ENCODE measurements at regions not wholly inside any gene's neighbourhood (a gene's known extent, or its start where the extent isn't known, plus 50 kb on each side); places are given as distances from the start of the nearest gene placed in this dataset.

DNA sequence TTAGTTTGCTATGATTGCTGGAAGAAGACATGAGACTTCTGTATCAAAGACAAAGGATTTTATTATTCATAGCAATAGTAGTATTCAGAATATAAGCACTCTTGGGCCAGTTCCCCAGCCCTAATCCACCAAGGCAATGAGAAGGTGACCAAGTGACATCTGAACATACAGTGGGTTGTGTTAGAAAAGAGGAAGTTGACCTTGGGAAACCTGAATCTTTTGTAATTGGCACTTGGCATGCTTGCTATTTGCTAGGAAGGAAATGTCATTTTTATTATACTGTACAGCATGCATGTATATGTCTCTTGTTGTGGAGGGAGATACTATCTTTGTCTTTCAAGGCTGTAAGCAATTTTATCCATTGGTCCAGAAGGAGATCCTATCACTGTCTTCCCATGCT lies 216.1 kb upstream of the FAT1 start:
- H3K36me3 Mint-ChIP-seq (ENCODE audit: low read depth): no peaks in the 10 kb centered on the region

DNA sequence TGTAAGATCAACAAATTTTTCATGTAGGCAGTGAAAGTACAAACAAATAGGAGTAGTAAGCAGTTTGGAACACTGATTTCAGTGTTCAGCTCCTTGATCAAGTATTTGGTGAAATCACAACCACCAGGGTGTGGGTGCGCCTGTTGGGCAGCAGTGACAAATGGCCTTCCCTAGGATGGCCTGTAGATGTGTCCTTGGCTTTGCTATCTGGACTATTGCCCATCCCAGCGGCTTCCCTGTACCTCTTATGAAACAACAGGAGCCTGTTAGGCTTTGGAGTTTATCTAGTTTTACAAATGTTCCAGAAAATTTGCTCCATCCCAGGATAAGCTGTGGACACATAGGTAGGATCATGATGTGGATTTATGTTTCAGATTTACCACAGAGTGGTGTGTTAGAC lies 216.8 kb upstream of the FAT1 start:
- H3K4me1 Mint-ChIP-seq (ENCODE audit: low read depth): no peaks in the 10 kb centered on the region
- H3K36me3 Mint-ChIP-seq (ENCODE audit: low read depth): no peaks in the 10 kb centered on the region
- peaks cover 25% of the 10 kb centered on the region for H3K9me3 Mint-ChIP-seq
- no peak overlapping the region for H3K4me3 Mint-ChIP-seq (ENCODE audit: low read depth)
- no peak overlapping the region for H3K27ac Mint-ChIP-seq
- intact Hi-C loops (cut with micrococcal nuclease): no loop called here
- DNase-seq (ENCODE audit: low spot score): no peak
- no peaks in the 10 kb centered on the region for H3K27me3 Mint-ChIP-seq (ENCODE audit: low read depth)

More for the DNA sequence above, 216.1 kb upstream of the FAT1 start:
- Mint-ChIP-seq H3K4me3 (ENCODE audit: low read depth) (no peak overlapping the region), H3K9me3 (peaks cover 28% of the 10 kb centered on the region), H3K27me3 (ENCODE audit: low read depth) (no peaks in the 10 kb centered on the region), H3K27ac (no peak overlapping the region), H3K4me1 (ENCODE audit: low read depth) (no peaks in the 10 kb centered on the region)
- intact Hi-C loops (cut with micrococcal nuclease): no loop called here
- DNase-seq (ENCODE audit: low spot score): no peak

DNA sequence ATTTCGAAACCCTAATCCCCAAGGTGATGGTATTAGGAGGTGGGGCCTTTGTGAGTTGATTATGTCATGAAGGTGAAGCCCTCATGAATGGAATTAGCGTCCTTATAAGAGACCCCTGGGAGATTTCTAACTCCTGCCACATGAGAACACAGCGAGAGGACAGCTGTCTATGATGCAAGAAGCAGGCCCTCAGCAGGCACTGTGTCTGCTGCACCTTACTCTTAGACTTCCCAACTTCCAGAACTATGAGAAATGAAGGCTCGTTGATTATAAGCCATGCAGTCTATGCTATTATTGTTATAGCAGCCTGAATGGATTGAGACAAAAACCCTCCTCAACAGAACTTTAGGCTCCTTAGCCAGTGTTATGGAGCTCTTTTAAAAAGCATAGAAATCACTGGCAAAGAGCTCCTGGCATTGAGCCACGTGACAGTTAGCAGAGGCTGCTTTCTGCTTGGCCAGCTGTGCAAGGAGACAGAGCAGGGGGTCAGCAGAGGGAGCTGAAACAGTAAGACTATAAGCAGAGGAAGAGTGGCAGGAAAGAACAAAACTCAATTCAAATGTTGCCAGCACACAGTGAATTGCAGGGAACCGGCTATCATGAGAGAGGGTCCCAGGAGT lies 219.2 kb upstream of the FAT1 start:
- H3K27me3 Mint-ChIP-seq (ENCODE audit: low read depth): no peaks in the 10 kb centered on the region
- H3K4me1 Mint-ChIP-seq (ENCODE audit: low read depth): no peaks in the 10 kb centered on the region
- no peak overlapping the region for H3K27ac Mint-ChIP-seq
- intact Hi-C loops (cut with micrococcal nuclease): no loop called here
- H3K9me3 Mint-ChIP-seq: peaks cover 23% of the 10 kb centered on the region
- H3K4me3 Mint-ChIP-seq (ENCODE audit: low read depth): no peak overlapping the region
- no peak for DNase-seq (ENCODE audit: low spot score)
- no peaks in the 10 kb centered on the region for H3K36me3 Mint-ChIP-seq (ENCODE audit: low read depth)

DNA sequence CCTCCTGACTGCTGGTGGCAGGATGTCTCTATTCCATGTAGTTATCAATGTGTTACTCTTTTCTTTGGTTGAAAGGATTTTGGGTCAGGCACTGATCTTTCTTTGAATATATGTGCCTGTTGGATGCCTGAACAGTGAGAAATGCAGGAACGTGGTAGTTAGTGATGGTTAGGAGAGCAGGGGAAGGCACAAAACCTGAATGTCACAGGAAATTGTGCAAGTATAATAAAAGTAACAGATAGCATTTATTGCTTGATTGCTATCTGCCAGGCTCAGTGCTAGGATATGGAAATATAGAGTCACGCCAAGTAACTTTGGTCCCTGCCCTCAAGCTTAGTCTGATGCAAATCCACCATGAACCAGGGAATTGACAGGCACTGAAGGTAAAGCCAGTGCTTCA lies 219.8 kb upstream of the FAT1 start:
- H3K27ac Mint-ChIP-seq: no peak overlapping the region
- DNase-seq (ENCODE audit: low spot score): no peak
- H3K4me3 Mint-ChIP-seq (ENCODE audit: low read depth): no peak overlapping the region
- intact Hi-C loops (cut with micrococcal nuclease): no loop called here
- peaks cover 18% of the 10 kb centered on the region for H3K9me3 Mint-ChIP-seq
- no peaks in the 10 kb centered on the region for H3K27me3 Mint-ChIP-seq (ENCODE audit: low read depth)
- H3K4me1 Mint-ChIP-seq (ENCODE audit: low read depth): no peaks in the 10 kb centered on the region
- H3K36me3 Mint-ChIP-seq (ENCODE audit: low read depth): no peaks in the 10 kb centered on the region

DNA sequence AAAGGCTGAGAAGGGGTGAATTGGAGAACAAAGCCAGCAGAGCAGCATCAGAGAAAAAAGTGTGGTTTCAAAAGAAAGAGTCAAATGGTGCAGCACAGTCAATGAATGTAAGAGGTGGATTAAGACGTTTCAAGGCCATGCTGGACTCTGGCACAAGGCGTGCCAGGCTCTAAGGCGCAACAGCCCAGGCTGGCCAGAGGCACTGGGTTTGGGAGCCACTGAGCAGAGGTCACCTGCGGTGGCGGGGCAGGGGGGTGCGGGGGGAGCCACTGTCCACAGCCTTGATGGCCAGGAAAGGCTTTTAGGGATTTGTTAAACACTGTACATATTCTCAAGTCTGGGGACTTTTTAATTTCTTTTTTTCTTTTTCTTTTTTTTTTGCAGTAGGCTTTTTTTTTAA lies 222.5 kb upstream of the FAT1 start:
- no peak for DNase-seq (ENCODE audit: low spot score)
- Mint-ChIP-seq H3K27me3 (ENCODE audit: low read depth) (no peaks in the 10 kb centered on the region), H3K4me1 (ENCODE audit: low read depth) (no peaks in the 10 kb centered on the region)

DNA sequence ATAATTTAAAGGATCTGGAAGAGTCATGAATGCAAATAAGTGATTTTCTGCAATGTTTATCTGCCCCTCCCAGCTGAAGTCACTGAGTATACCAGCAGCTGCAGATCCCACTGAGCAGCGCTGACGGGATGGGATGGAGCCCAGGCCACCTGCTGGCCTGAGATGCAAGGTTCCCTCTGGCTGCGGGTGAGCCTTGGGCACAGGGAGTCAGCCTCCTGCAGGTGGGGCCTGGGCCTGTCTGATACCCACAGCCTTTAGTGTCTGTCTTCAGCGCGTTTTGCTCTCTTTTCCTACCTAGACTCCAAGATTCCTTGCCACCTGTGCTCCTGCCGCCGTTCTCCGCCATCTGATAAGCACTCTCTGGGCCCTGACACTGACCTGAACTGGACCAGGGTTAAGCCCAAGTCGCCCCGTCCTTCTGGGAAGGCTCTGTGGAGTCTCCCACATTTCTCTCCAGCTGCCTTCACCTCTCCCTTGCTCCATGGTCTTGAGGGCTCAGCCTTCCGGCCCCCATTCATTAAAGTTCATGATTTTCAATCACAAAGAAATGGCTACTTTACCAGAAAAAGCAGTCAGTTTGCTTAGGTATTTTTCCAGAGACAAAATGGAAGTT lies 223.1 kb upstream of the FAT1 start:
- Mint-ChIP-seq H3K4me3 (ENCODE audit: low read depth) (no peak overlapping the region), H3K27me3 (ENCODE audit: low read depth) (no peaks in the 10 kb centered on the region), H3K9me3 (peaks cover 23% of the 10 kb centered on the region), H3K27ac (no peak overlapping the region), H3K4me1 (ENCODE audit: low read depth) (no peaks in the 10 kb centered on the region), H3K36me3 (ENCODE audit: low read depth) (no peaks in the 10 kb centered on the region)
- DNase-seq (ENCODE audit: low spot score): no peak
- intact Hi-C loops (cut with micrococcal nuclease): no loop called here

More for the DNA sequence above, 222.5 kb upstream of the FAT1 start:
- Mint-ChIP-seq H3K27ac (no peak overlapping the region), H3K4me3 (ENCODE audit: low read depth) (no peak overlapping the region), H3K9me3 (peaks cover 22% of the 10 kb centered on the region), H3K36me3 (ENCODE audit: low read depth) (no peaks in the 10 kb centered on the region)
- intact Hi-C loops (cut with micrococcal nuclease): no loop called here

DNA sequence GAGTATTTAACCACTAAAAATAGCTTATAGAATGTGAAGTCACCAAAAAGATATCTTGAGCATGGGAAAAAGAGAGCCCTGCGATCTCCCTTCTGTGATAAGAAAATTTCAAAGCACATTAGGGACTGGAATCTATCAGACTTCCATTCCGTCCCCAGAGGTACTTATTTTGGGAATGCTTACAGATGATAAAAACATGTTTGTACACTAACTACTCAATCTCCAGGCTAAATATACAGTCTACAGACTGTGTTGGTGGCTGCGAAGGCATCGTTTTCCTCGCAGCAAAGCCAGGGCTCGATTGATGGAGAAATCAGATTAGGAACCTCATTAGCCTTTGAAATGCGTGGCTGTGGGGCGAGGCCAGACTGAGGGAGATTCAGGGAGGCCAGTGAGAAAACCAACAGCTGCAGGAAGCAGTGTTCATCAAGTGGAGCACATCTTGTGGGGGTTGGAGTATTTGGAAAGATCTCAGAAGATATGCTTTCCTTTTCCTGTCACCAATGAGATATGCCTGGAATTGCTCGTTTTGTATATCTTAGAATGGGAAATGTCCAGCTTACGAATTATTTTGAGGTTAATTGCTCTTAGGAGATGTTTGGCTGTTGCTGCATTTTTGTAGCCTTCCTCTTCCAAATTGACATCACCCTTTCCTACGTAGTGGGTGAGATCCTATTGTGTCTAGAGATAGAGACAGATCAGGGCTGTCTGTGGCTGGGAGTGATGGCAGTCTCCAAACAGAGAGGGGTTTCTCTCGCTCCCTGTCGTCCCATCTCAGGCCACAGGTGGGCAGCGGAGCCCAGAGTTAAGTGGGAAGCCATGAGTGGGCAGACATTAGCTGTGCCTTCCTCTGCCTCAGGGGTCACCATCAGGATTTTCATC lies 224.9 kb upstream of the FAT1 start:
- intact Hi-C loops (cut with micrococcal nuclease): no loop called here
- Mint-ChIP-seq H3K4me3 (ENCODE audit: low read depth) (no peak overlapping the region), H3K36me3 (ENCODE audit: low read depth) (no peaks in the 10 kb centered on the region), H3K4me1 (ENCODE audit: low read depth) (no peaks in the 10 kb centered on the region), H3K27ac (no peak overlapping the region), H3K27me3 (ENCODE audit: low read depth) (no peaks in the 10 kb centered on the region), H3K9me3 (peaks cover 35% of the 10 kb centered on the region)
- DNase-seq (ENCODE audit: low spot score): no peak

DNA sequence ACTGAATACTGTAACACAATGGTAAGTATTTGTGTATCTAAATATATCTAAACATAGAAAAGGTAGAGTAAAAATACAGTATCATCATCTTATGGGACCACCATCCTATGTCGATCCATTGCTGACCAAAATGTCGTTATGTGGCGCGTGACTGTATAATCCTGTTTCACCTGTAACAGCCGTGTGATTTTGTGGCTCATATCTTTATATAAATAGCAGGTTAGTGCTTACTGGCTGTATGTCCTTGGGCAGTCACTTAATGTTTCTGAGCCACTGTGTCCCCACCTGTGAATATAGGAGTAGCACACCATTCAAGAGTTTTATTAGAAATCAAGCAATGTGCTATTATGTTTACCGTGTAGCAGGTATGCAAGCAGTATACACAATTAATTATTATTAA lies 226.2 kb upstream of the FAT1 start:
- no peak for DNase-seq (ENCODE audit: low spot score)
- H3K27me3 Mint-ChIP-seq (ENCODE audit: low read depth): no peaks in the 10 kb centered on the region

DNA sequence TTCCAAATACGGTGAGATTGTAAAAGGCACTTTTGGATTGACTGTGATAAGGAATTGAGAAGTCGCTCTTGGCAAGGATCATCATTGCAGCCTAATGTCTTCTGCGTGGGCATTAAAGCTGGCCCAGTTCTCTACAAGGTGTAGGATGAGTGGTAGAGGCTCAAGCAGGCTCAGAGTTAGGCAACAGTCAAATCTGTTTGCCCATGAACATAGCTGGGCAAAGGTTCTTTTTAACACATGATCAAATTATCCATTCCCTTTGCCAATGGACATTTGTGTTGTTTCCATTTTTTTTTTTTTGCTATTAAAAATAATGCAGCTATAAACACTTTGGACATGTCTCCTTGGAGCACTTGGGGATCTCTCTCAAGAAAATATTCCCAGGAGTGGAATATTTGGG lies 229.1 kb upstream of the FAT1 start:
- Mint-ChIP-seq H3K36me3 (ENCODE audit: low read depth) (no peaks in the 10 kb centered on the region), H3K4me3 (ENCODE audit: low read depth) (no peak overlapping the region), H3K9me3 (peaks cover 37% of the 10 kb centered on the region), H3K27me3 (ENCODE audit: low read depth) (no peaks in the 10 kb centered on the region), H3K4me1 (ENCODE audit: low read depth) (no peaks in the 10 kb centered on the region), H3K27ac (no peak overlapping the region)
- no peak for DNase-seq (ENCODE audit: low spot score)
- intact Hi-C loops (cut with micrococcal nuclease): no loop called here

More for the DNA sequence above, 226.2 kb upstream of the FAT1 start:
- Mint-ChIP-seq H3K27ac (no peak overlapping the region), H3K9me3 (peaks cover 38% of the 10 kb centered on the region), H3K36me3 (ENCODE audit: low read depth) (no peaks in the 10 kb centered on the region), H3K4me3 (ENCODE audit: low read depth) (no peak overlapping the region), H3K4me1 (ENCODE audit: low read depth) (no peaks in the 10 kb centered on the region)
- intact Hi-C loops (cut with micrococcal nuclease): no loop called here

DNA sequence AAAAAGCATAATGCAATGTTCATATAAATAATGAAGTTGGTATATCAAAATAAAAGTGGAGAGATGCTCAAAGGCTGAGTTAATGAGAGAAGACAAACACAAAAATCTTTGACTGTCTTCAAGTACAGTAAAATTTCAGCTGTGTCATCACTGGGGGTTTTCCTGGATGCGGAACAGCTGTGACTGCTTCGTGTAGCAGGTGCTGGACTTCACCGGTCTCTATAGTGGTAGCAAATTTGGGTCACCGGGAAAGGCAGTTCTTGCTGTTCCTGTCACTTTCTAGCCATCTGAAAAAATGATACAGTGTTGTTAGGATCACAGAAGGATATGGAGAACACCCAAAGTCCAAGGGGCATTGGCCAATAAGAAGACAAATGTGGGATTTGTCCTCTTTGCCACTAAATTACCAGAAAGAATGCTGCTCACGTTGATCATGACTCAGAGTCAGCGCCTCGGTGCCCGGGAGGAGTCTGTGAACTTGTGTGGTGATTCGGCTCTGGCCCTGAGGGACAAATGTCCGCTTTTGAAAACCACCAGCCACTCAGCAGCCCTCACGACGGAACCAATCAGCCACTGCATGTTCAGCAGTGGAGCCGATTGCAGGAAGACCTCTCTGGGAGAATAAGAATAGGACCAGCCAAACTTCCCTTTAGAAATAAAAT lies 230.1 kb upstream of the FAT1 start:
- Mint-ChIP-seq H3K27ac (no peak overlapping the region), H3K36me3 (ENCODE audit: low read depth) (no peaks in the 10 kb centered on the region), H3K9me3 (peaks cover 43% of the 10 kb centered on the region), H3K27me3 (ENCODE audit: low read depth) (no peaks in the 10 kb centered on the region), H3K4me3 (ENCODE audit: low read depth) (no peak overlapping the region), H3K4me1 (ENCODE audit: low read depth) (no peaks in the 10 kb centered on the region)
- intact Hi-C loops (cut with micrococcal nuclease): no loop called here
- no peak for DNase-seq (ENCODE audit: low spot score)

DNA sequence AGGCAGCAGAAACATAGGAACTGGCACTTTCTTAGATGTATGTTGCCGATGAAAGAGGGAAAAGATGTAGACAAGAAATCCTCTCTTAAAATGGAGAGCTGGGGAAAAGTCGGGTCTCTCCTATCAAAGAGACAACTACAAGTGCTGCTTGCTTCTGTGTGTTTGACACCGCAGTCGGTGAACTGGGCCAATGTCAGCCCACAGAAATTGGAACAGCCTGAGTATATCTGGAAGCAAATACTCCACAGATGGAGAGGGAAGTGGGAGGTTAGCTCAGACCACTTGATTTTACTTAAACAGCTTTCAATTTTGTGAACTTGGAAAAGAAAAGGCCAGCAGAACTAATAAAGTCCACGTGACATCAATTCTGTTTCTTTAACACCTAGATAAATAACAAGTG lies 230.9 kb upstream of the FAT1 start:
- H3K4me1 Mint-ChIP-seq (ENCODE audit: low read depth): no peaks in the 10 kb centered on the region
- no peaks in the 10 kb centered on the region for H3K27me3 Mint-ChIP-seq (ENCODE audit: low read depth)
- DNase-seq (ENCODE audit: low spot score): no peak
- peaks cover 43% of the 10 kb centered on the region for H3K9me3 Mint-ChIP-seq
- intact Hi-C loops (cut with micrococcal nuclease): no loop called here
- H3K27ac Mint-ChIP-seq: no peak overlapping the region
- H3K4me3 Mint-ChIP-seq (ENCODE audit: low read depth): no peak overlapping the region
- H3K36me3 Mint-ChIP-seq (ENCODE audit: low read depth): no peaks in the 10 kb centered on the region

DNA sequence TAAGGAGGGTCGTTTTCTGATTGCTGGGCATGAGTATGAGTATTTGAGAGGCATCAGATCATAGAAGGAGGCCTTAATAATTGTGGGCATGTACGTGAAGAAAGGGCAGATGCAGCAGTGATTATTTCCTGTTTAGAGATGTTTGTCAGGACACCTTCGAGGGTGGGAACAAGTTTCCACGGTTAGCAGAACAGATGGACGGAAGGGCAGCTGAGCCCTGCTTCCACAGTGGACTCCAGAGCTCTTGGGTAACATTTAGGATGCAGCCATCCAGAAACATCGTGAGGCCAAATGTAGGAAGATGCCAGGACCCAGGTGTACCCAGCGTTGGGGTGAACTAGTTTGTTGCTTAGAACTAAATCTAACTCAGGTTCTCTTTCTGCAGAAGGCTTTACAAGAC lies 231.3 kb upstream of the FAT1 start:
- Mint-ChIP-seq H3K27me3 (ENCODE audit: low read depth) (no peaks in the 10 kb centered on the region), H3K4me3 (ENCODE audit: low read depth) (no peak overlapping the region), H3K4me1 (ENCODE audit: low read depth) (no peaks in the 10 kb centered on the region), H3K36me3 (ENCODE audit: low read depth) (no peaks in the 10 kb centered on the region), H3K9me3 (peaks cover 43% of the 10 kb centered on the region), H3K27ac (no peak overlapping the region)
- intact Hi-C loops (cut with micrococcal nuclease): no loop called here
- DNase-seq (ENCODE audit: low spot score): no peak

Measured in activated T-helper 2 cell treated with anti-CD3 and anti-CD28 coated beads, Interferon-gamma antibody, Interleukin-2, Interleukin-4, amounts not matched to agents 10 μg/mL and 5 μg/mL and 100 μg/mL, durations not matched to agents 14 hours and 24 hours and 36 hours (primary cell).